ENCODE measurements at regions not wholly inside any gene's neighbourhood (a gene's known extent, or its start where the extent isn't known, plus 50 kb on each side); places are given as distances from the start of the nearest gene placed in this dataset.

DNA sequence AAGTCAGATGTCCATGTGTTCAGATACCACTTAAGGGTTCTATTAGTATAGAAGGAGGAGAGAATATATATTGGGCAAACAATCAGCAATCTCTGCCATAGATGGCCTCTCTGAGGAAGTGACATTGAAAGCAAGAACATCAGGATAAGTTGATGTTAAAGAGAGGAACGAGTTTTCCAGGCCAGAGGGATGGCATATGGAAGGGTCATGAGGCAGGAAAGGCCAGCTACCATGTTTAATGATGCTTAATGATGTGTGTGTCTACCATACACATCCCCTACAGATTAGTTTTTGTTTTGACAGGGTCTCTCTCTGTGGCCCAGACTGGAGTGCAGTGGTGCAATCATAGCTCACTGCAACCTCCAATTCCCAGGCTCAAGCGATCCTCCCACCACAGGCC lies 63.0 kb downstream of the PTTG1 start:
- TF ChIP-seq CTCF (IDR thresholded peaks at IDR 0.05; ENCODE audit: low read length) = no peak
- TF ChIP-seq EZH2 (IDR thresholded peaks at IDR 0.05; ENCODE audit: borderline replicate concordance, low read length) = no peak

Measured in OCI-LY1 (cell line).